Neural cell (in vitro differentiated cells): ENCODE measurements at regions not wholly inside any gene's neighbourhood (a gene's known extent, or its start where the extent isn't known, plus 50 kb on each side); places are given as distances from the start of the nearest gene placed in this dataset.

Experiments used
- CTCF ChIP-seq: fragments of 450-650 bp; IDR thresholded peaks from 2 replicates; pipeline ENCODE4 v1.5.1; 2014; ENCODE audit warnings: antibody characterized with exemption, mild to moderate bottlenecking, moderate library complexity; ENCODE audit not compliant: poor library complexity, severe bottlenecking
- EP300 ChIP-seq: fragments of 450-650 bp; conservative IDR thresholded peaks from 2 replicates; pipeline ENCODE4 v1.6.1; 2014; ENCODE audit warnings: antibody characterized with exemption, mild to moderate bottlenecking, moderate library complexity; ENCODE audit not compliant: poor library complexity, severe bottlenecking
- EZH2 ChIP-seq: fragments of 200-600, 300-800 bp; shearing (Covaris generic), sonication (generic); IDR thresholded peaks from 2 replicates; pipeline ENCODE4 v1.6.1; 2014; ENCODE audit warnings: antibody characterized with exemption, low read length, borderline replicate concordance, mild to moderate bottlenecking; ENCODE audit not compliant: insufficient read depth, poor library complexity, severe bottlenecking
- POLR2AphosphoS5 ChIP-seq: IDR thresholded peaks from 2 replicates; pipeline ENCODE4 v1.6.1; 2012
- RAD21 ChIP-seq: fragments of 450-650 bp; conservative IDR thresholded peaks from 2 replicates; pipeline ENCODE4 v1.6.1; 2014; ENCODE audit warnings: antibody characterized with exemption, mild to moderate bottlenecking, moderate library complexity
- SMC3 ChIP-seq: fragments of 450-650 bp; conservative IDR thresholded peaks from 2 replicates; pipeline ENCODE4 v1.6.1; 2014; ENCODE audit warnings: antibody characterized with exemption, mild to moderate bottlenecking, moderate library complexity; ENCODE audit not compliant: poor library complexity

DNA sequence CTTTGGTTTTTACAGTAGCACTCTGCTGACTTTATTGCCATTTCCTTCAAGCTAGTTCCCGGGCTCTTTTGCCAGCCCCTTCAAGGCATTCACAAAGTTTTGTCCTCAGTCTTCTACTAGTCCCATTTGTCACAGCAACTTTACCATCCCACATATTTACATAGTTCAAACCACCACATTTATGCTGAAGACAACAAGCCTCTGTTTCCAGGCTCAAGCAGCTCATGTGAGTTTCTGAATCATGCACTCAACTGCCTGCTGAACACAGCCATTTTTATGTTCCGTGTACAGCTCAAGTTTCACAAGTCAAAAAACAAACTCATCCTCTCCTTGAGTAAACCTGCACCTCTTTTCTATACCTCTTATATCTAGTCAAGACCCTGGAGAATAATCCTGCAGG lies 977.0 kb upstream of the SLC10A2 start:
- TF ChIP-seq CTCF (no peak), POLR2AphosphoS5 (no peak), EZH2 (no peak), SMC3 (no peak), RAD21 (no peak), EP300 (no peak)
